ENCODE measurements at regions not wholly inside any gene's neighbourhood (a gene's known extent, or its start where the extent isn't known, plus 50 kb on each side); places are given as distances from the start of the nearest gene placed in this dataset.

DNA sequence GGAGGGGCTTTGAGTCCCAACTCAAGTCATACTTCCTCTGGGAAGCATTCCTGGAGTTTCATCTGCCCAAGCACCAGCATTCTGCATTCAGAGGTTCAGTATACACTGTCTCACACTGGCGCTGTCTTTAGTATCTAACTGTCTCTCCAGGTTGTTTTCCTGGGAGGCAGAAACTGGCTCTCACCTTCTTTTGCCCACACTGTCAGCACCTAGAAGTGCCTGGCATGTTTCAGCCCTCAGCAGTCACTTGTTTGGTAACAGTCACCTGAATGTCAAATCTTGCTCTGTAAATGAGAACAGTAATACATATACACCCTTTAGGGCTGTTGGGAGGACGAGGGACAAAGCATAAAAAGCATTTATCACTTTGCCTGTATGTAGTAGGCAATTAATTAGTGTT, 339.6 kb downstream of the UQCRFS1 start:
- no peaks in the 10 kb centered on the region for H3K4me1 ChIP-seq (ENCODE audit: insufficient read depth)
- H3K36me3 ChIP-seq (ENCODE audit: insufficient read depth) = no peaks in the 10 kb centered on the region
- WGBS = 41% methylated on average over 2 of the region's 2 CpGs
- H3K27ac ChIP-seq (ENCODE audit: low read depth) = no peak overlapping the region
- no peak for DNase-seq (ENCODE audit: extremely low spot score)
- no peak overlapping the region for H3K4me3 ChIP-seq (ENCODE audit: low read depth, low read length)

DNA sequence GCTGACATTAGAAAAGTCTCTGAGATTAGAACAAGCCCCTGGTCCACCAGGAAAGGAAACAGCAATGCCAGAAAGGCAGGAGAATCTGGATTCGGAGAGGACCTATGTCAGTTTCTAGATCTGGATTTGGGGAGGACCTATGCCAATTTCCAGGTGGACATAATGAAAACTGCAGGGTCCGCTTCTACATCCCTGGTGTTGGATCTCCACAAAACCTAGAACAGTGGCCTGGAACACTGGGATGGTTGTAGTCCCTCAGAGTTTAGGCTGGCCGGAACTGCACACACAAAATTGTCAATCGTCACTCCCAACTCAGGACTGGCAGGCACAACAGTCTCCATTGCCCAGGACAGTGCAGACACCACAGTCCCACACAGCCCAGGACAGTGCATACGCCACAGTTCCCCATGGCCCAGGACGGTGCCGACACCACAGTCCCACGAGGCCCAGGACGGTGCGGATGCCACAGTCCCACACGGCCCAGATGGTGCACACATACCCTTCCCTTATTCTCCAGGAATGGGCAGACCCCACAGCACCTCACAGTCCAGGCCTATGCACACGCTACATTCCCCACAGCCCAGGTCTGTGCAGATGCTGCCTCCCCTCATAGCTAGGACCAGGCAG, 341.7 kb downstream of the UQCRFS1 start:
- Histone ChIP-seq H3K4me1 (ENCODE audit: insufficient read depth) (no peaks in the 10 kb centered on the region), H3K27ac (ENCODE audit: low read depth) (no peak overlapping the region), H3K36me3 (ENCODE audit: insufficient read depth) (no peaks in the 10 kb centered on the region), H3K4me3 (ENCODE audit: low read depth, low read length) (no peak overlapping the region)
- DNase-seq (ENCODE audit: extremely low spot score) = no peak
- 95% methylated on average over 12 of the region's 12 CpGs for WGBS

DNA sequence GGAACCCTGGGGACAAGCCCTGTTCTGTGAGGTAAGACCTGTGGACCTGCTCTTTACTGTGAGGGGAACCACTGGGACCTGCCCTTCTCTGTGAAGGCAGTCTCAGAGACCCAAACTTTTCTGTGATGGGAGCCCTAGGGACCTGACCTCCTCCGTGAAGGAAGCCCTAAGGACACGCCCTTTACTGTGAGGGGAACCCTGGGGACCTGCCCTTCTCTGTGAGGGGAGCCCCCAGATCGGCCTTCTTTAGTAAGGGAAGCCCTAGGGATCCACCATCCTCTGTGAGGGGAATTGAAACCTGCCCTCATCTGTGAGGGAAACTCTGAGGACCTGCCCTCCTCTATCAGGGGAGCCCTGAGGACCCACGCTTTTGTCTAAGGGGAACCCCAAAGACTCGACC, 343.5 kb downstream of the UQCRFS1 start:
- 81% methylated on average over 5 of the region's 5 CpGs for WGBS
- no peaks in the 10 kb centered on the region for H3K36me3 ChIP-seq (ENCODE audit: insufficient read depth)
- DNase-seq (ENCODE audit: extremely low spot score) = no peak

DNA sequence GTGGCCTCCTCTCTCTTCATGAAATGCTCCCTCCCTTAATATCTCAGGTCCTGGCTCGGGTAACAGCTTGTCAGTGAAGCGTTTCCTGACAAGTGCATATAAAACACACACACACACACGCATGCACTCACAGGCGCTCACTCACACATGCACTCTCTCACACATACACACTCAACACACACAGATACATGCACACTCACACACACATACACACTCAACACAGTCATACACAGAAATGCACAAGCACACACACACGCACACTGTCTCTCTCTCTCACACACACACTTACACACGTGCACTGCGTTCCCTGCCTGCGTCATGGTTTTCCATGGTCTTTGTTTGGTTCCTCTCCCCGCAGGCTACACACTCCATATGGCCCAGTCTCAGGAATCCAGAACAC, 344.1 kb downstream of the UQCRFS1 start:
- WGBS = 84% methylated on average over 9 of the region's 9 CpGs

More for the DNA sequence above, 343.5 kb downstream of the UQCRFS1 start:
- H3K4me3 ChIP-seq (ENCODE audit: low read depth, low read length) = no peak overlapping the region
- H3K4me1 ChIP-seq (ENCODE audit: insufficient read depth) = no peaks in the 10 kb centered on the region
- no peak overlapping the region for H3K27ac ChIP-seq (ENCODE audit: low read depth)

DNA sequence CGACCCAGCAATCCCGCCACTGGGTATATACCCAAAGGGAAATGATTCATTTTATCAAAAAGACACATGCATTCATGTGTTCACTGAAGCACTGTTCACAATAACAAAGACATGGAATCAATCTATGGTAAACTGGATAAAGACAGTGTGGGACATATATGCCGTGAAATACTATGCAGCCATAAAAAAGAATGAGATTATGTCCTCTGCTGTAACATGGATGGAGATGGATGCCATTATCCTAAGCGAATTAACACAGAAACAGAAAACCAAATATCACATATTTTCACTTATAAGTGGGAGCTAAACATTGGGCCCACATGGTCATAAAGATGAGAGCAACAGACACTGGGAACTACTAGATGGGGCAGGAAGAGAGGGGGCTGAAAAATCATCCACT, 345.0 kb downstream of the UQCRFS1 start:
- no peaks in the 10 kb centered on the region for H3K36me3 ChIP-seq (ENCODE audit: insufficient read depth)
- DNase-seq (ENCODE audit: extremely low spot score) = no peak
- no peak overlapping the region for H3K27ac ChIP-seq (ENCODE audit: low read depth)
- H3K4me1 ChIP-seq (ENCODE audit: insufficient read depth) = no peaks in the 10 kb centered on the region
- 85% methylated on average over 4 of the region's 4 CpGs for WGBS
- no peak overlapping the region for H3K4me3 ChIP-seq (ENCODE audit: low read depth, low read length)

More for the DNA sequence above, 344.1 kb downstream of the UQCRFS1 start:
- no peaks in the 10 kb centered on the region for H3K4me1 ChIP-seq (ENCODE audit: insufficient read depth)
- H3K4me3 ChIP-seq (ENCODE audit: low read depth, low read length) = no peak overlapping the region
- DNase-seq (ENCODE audit: extremely low spot score) = no peak
- H3K36me3 ChIP-seq (ENCODE audit: insufficient read depth) = no peaks in the 10 kb centered on the region
- H3K27ac ChIP-seq (ENCODE audit: low read depth) = no peak overlapping the region

DNA sequence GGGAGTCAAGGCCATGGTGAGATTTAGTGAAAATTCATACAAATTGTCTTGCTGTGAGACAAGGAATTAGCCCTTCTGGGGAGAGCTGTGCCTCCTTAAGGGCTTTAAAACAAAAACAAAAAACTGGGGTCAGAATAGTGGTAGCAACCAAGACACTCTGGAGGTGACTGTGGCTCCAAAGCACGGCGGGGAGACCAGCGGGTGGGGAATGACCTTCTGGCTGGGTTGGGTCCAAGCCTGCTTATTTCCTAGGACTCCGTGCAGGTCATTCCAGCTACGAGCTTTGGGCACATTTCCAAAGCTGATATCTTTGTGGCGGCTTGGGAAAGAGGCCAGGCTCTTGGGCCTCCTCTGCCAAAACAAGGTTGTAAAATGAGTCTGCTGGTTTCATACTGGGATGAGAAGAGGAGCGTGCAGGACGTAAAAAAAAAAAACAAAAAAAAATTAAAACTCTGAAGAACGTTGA, 348.3 kb downstream of the UQCRFS1 start:
- peak; percentile 11 for DNase-seq (ENCODE audit: extremely low spot score)
- H3K4me3 ChIP-seq (ENCODE audit: low read depth, low read length) = no peak overlapping the region
- 19% methylated on average over 9 of the region's 9 CpGs for WGBS
- no peaks in the 10 kb centered on the region for H3K4me1 ChIP-seq (ENCODE audit: insufficient read depth)
- H3K27ac ChIP-seq (ENCODE audit: low read depth) = no peak overlapping the region
- no peaks in the 10 kb centered on the region for H3K36me3 ChIP-seq (ENCODE audit: insufficient read depth)

DNA sequence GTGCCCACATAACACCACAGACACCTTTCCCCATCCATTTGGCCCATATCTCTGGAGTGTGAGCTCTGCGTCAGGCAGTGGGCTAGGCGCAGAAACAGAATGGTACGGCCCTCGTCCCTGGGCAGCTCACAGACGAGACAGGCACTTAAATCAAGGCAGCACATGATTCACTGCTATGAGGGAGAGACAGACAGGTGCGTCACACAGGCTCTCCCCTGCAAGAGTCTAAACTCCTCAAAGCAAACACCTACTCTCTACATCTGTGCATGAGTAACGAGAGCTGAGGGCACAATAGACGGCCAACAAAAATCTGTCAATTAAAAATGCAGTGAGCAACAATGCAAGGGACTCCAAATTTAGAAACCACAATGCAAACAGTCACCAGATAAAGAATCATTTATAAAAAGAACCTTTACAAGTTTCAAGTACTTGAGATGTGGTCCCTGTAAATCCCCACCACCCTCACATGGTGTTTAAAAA, 348.9 kb downstream of the UQCRFS1 start:
- H3K27ac ChIP-seq (ENCODE audit: low read depth) = no peak overlapping the region
- H3K36me3 ChIP-seq (ENCODE audit: insufficient read depth) = no peaks in the 10 kb centered on the region
- no peak overlapping the region for H3K4me3 ChIP-seq (ENCODE audit: low read depth, low read length)
- no peaks in the 10 kb centered on the region for H3K4me1 ChIP-seq (ENCODE audit: insufficient read depth)
- WGBS = 53% methylated on average over 8 of the region's 8 CpGs
- DNase-seq (ENCODE audit: extremely low spot score) = no peak

DNA sequence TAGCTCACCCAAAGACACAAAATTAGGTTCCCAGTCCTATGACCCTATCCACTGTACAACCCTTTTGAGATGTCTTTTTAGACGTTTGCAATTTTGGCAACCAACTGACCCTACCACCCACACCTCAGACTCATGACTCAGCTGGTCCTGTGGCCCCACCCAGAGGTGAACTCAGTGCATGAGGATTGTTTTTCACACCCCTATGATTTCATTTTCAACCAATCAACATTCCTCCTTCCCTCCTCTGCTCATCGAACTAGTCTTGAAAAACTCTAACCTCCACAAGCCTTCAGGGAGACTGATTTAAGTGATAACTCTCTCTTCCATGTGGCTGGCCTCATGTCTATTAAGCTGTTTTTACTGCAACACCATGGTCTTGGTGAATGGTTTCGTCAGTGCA, 350.7 kb downstream of the UQCRFS1 start:
- 47% methylated on average over 3 of the region's 3 CpGs for WGBS
- Histone ChIP-seq H3K27ac (ENCODE audit: low read depth) (no peak overlapping the region), H3K4me1 (ENCODE audit: insufficient read depth) (no peaks in the 10 kb centered on the region), H3K36me3 (ENCODE audit: insufficient read depth) (no peaks in the 10 kb centered on the region), H3K4me3 (ENCODE audit: low read depth, low read length) (no peak overlapping the region)
- no peak for DNase-seq (ENCODE audit: extremely low spot score)

DNA sequence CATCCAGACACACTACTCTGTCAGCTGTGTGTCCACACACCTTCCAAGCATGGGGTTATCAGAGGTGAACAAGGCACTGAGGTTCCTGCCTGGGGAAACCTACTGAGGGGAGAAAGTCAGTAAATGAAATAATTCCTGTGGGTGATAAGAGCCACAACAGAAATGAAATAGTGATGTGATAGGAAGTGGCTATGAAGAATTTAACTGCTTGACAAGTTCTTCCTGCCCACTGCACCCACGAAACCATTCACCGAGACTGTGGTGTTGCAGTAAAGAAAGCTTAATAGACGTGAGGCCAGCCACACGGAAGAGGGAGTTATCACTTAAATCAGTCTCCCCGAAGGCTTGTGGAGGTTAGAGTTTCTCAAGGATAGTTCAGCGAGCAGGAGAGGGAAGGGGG, 353.1 kb downstream of the UQCRFS1 start:
- H3K27ac ChIP-seq (ENCODE audit: low read depth) = no peak overlapping the region
- 62% methylated on average over 6 of the region's 6 CpGs for WGBS
- no peak for DNase-seq (ENCODE audit: extremely low spot score)
- no peak overlapping the region for H3K4me3 ChIP-seq (ENCODE audit: low read depth, low read length)
- H3K36me3 ChIP-seq (ENCODE audit: insufficient read depth) = no peaks in the 10 kb centered on the region
- H3K4me1 ChIP-seq (ENCODE audit: insufficient read depth) = no peaks in the 10 kb centered on the region

DNA sequence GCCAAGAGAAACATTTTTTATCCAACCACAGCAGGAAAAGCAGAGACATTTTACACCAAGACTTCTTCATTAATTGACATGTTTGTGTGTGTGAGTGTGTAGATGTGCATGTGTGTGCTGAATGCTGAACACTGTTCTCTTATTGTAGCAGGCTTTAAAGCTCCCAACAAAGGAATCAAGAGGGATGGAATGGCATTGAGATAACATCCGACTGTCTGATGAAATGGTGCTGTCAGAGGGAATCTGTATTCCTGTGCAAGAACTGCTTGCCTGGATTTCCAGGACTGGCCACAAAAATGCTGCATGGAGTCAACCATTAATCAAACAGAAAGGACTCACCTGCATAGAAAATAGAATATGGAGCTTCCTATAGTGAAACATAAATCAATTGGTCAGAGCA, 354.0 kb downstream of the UQCRFS1 start:
- no peak for DNase-seq (ENCODE audit: extremely low spot score)
- no peak overlapping the region for H3K27ac ChIP-seq (ENCODE audit: low read depth)
- H3K36me3 ChIP-seq (ENCODE audit: insufficient read depth) = no peaks in the 10 kb centered on the region
- no peaks in the 10 kb centered on the region for H3K4me1 ChIP-seq (ENCODE audit: insufficient read depth)
- 54% methylated on average over 1 of the region's 1 CpG for WGBS
- no peak overlapping the region for H3K4me3 ChIP-seq (ENCODE audit: low read depth, low read length)

DNA sequence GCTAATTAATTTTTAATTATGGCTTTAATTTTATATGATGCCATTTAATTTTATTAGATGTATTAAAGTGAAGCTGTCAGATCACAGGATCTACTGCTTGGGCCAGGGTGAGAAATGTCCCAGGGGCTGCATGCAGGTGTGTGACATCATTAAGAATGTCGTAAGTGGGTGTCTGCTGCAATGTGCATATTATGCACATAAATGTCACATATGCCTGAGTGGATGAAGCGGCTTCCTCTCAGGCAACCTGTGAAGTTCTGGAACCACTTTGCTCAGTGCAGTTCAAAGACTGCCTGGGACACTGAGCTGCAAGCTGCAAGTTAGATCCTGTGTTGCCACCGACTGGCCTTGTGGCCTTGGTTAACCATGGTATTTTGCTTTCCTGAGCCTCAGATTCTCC, 355.0 kb downstream of the UQCRFS1 start:
- WGBS = 71% methylated on average over 3 of the region's 3 CpGs
- DNase-seq (ENCODE audit: extremely low spot score) = no peak
- Histone ChIP-seq H3K27ac (ENCODE audit: low read depth) (no peak overlapping the region), H3K36me3 (ENCODE audit: insufficient read depth) (no peaks in the 10 kb centered on the region), H3K4me1 (ENCODE audit: insufficient read depth) (no peaks in the 10 kb centered on the region), H3K4me3 (ENCODE audit: low read depth, low read length) (no peak overlapping the region)

DNA sequence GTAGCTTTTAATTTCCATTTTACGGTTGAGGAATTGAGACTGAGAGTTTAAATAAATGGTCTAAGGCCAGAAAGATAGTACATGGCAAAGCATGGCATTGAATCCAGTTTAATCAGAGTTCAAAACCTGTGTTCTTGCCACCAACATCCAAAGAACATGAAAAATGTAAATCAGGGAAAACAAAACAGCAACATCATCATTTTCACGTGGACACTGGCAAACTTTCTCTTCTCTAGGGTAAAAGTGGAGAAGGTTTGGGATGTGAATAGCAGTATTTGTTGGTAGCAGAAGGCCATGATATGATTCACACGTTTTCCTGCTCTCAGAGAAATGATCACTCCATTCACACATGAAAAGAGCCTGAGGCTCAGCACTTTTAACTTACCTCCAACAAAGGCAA, 357.7 kb downstream of the UQCRFS1 start:
- 65% methylated on average over 3 of the region's 3 CpGs for WGBS
- Histone ChIP-seq H3K4me1 (ENCODE audit: insufficient read depth) (no peaks in the 10 kb centered on the region), H3K36me3 (ENCODE audit: insufficient read depth) (no peaks in the 10 kb centered on the region), H3K4me3 (ENCODE audit: low read depth, low read length) (no peak overlapping the region), H3K27ac (ENCODE audit: low read depth) (no peak overlapping the region)
- no peak for DNase-seq (ENCODE audit: extremely low spot score)

DNA sequence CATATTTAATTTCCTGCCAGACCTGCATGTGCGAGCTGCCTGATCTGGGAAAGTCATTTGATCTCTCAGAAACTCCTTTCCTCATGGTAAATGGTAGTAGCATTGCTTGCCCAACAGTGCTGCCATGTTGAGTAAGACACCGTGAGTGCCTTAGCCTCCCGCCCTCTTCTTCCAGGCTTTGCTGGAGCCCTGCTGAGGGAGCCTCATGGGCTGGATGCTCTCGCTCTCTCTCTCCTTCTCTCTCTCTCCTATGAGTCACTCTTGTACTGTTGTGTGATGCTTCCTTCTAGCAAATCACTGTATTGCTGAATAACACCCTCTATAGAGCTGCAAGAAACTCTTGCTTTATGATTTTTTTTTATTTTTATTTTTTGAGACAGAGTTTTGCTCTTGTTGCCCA, 365.5 kb downstream of the UQCRFS1 start:
- WGBS = 79% methylated on average over 4 of the region's 4 CpGs
- DNase-seq (ENCODE audit: extremely low spot score) = no peak
- Histone ChIP-seq H3K27ac (ENCODE audit: low read depth) (no peak overlapping the region), H3K4me3 (ENCODE audit: low read depth, low read length) (no peak overlapping the region), H3K36me3 (ENCODE audit: insufficient read depth) (no peaks in the 10 kb centered on the region), H3K4me1 (ENCODE audit: insufficient read depth) (no peaks in the 10 kb centered on the region)

DNA sequence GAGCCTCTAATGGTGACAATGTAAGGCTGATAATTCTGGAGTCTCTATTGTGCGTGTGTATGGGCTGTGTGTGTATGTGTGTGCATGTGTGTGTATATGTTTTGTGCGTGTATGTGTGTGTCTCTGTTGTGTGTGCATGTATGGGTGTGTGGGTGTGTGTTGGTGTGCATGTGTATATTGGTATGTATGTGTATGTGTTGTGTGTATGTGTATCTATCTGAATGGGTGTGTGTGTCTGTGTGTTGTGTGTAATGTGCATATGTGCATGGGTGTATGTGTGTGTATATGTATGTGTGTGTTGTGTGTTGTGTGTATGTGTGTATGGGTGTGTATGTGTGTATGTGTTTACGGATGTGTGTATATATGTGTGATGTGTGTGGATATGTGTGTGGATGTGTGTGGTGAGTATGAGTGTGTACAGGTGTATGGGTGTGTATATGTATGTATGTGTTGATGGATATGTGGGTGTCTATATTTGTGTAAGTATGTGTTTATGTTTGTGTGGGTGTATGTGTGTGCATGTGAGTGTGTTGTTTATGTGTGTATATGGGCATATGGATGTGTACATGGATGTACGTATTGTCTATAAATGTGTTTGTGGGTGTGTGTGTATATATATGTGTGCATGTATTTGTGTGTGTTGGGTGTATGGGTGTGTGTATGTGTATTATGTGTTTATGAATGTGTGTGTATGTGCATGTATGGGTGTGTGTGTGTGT, 366.7 kb downstream of the UQCRFS1 start:
- H3K36me3 ChIP-seq (ENCODE audit: insufficient read depth) = no peaks in the 10 kb centered on the region
- H3K4me1 ChIP-seq (ENCODE audit: insufficient read depth) = no peaks in the 10 kb centered on the region
- 94% methylated on average over 4 of the region's 4 CpGs for WGBS
- no peak for DNase-seq (ENCODE audit: extremely low spot score)
- no peak overlapping the region for H3K4me3 ChIP-seq (ENCODE audit: low read depth, low read length)
- no peak overlapping the region for H3K27ac ChIP-seq (ENCODE audit: low read depth)
